Ascending aorta (tissue), 2 donors: ENCODE measurements at regions not wholly inside any gene's neighbourhood (a gene's known extent, or its start where the extent isn't known, plus 50 kb on each side); places are given as distances from the start of the nearest gene placed in this dataset.

Experiments
- DNase-seq, 2 donors: peaks; one replicate each; pipeline ENCODE4 v3.0.0-alpha.2; 2019; ENCODE audit warnings: low spot score in 2 of 2
- H3K27ac ChIP-seq, 2 donors: fragments of 200-600 bp; sonication (generic); one replicate each; pipeline ENCODE4 v1.5.1; 2016 to 2017; ENCODE audit warnings: mild to moderate bottlenecking in 1 of 2
- H3K27me3 ChIP-seq: fragments of 200-600 bp; sonication (generic); one replicate; pipeline ENCODE4 v1.5.1; 2017
- H3K36me3 ChIP-seq, 2 donors: fragments of 200-600 bp; sonication (generic); one replicate each; pipeline ENCODE4 v1.5.1; 2016
- H3K4me1 ChIP-seq, 2 donors: fragments of 200-600 bp; sonication (generic); one replicate each; pipeline ENCODE4 v1.5.1; 2016 to 2017; ENCODE audit warnings: mild to moderate bottlenecking in 1 of 2
- H3K4me3 ChIP-seq, 2 donors: fragments of 200-600 bp; sonication (generic); one replicate each; pipeline ENCODE4 v1.5.1; 2016 to 2017; ENCODE audit warnings: mild to moderate bottlenecking in 1 of 2
- H3K9me3 ChIP-seq, 2 donors: fragments of 200-600 bp; sonication (generic); one replicate each; pipeline ENCODE4 v1.5.1; 2016
- CTCF ChIP-seq, 3 experiments: fragments of 200-600 bp in 2 of 3; fragments of 450-650 bp in 1 of 3; sonication (generic) in 2 of 3; IDR thresholded peaks; one replicate each; pipeline ENCODE4 v1.5.1; 2016 to 2019; ENCODE audit warnings: antibody characterized with exemption in 3 of 3, mild to moderate bottlenecking in 1 of 3, moderate library complexity in 1 of 3
- intact Hi-C: fragments of 100-400 bp; cut with DNase I; formaldehyde crosslinking; loops from one replicate; pipeline ENCODE4 v1.15.1; 2023

GRCh38 chr2:126399001-126399400 lies 257.0 kb upstream of the GYPC start:
- H3K4me3 ChIP-seq, result no peak overlapping the region
- TF ChIP-seq CTCF (IDR thresholded peaks at IDR 0.05), result no peak
- H3K27me3 ChIP-seq, result no peaks in the 10 kb centered on the region
- intact Hi-C loops, result no loop called here
- no peaks in the 10 kb centered on the region for H3K9me3 ChIP-seq
- H3K27ac ChIP-seq, result no peak overlapping the region
- no peaks in the 10 kb centered on the region for H3K36me3 ChIP-seq
- no peak for DNase-seq
- no peaks in the 10 kb centered on the region for H3K4me1 ChIP-seq

- DNase-seq, result no peak
- no peak for TF ChIP-seq CTCF (IDR thresholded peaks at IDR 0.05)
- Histone ChIP-seq H3K9me3 (no peaks in the 10 kb centered on the region), H3K27me3 (no peaks in the 10 kb centered on the region), H3K27ac (no peak overlapping the region), H3K36me3 (no peaks in the 10 kb centered on the region), H3K4me3 (no peak overlapping the region), H3K4me1 (no peaks in the 10 kb centered on the region)
- intact Hi-C loops, result no loop called here
Observed at GRCh38 chr2:126403039-126403628, 252.8 kb upstream of the GYPC start.

- DNase-seq, result no peak
- H3K27me3 ChIP-seq, result no peaks in the 10 kb centered on the region
- H3K4me1 ChIP-seq, result no peaks in the 10 kb centered on the region
- H3K9me3 ChIP-seq, result no peaks in the 10 kb centered on the region
- no peak overlapping the region for H3K27ac ChIP-seq
- intact Hi-C loops, result no loop called here
- no peaks in the 10 kb centered on the region for H3K36me3 ChIP-seq
- no peak for TF ChIP-seq CTCF (IDR thresholded peaks at IDR 0.05)
- no peak overlapping the region for H3K4me3 ChIP-seq
Observed at GRCh38 chr2:126406267-126406666, 249.7 kb upstream of the GYPC start.

- intact Hi-C loops, result no loop called here
- TF ChIP-seq CTCF (IDR thresholded peaks at IDR 0.05), result no peak
- Histone ChIP-seq H3K36me3 (no peaks in the 10 kb centered on the region), H3K4me1 (no peaks in the 10 kb centered on the region), H3K27me3 (no peaks in the 10 kb centered on the region), H3K4me3 (no peak overlapping the region), H3K9me3 (no peaks in the 10 kb centered on the region), H3K27ac (no peak overlapping the region)
- DNase-seq, result no peak
Observed at GRCh38 chr2:126408671-126409070, 247.3 kb upstream of the GYPC start.

GRCh38 chr2:126409850-126410249 lies 246.1 kb upstream of the GYPC start:
- no peak for TF ChIP-seq CTCF (IDR thresholded peaks at IDR 0.05)
- intact Hi-C loops, result no loop called here
- H3K36me3 ChIP-seq, result no peaks in the 10 kb centered on the region
- DNase-seq, result no peak
- no peaks in the 10 kb centered on the region for H3K9me3 ChIP-seq
- no peaks in the 10 kb centered on the region for H3K27me3 ChIP-seq
- no peak overlapping the region for H3K4me3 ChIP-seq
- H3K27ac ChIP-seq, result no peak overlapping the region
- H3K4me1 ChIP-seq, result no peaks in the 10 kb centered on the region

GRCh38 chr2:126413079-126413478 lies 242.9 kb upstream of the GYPC start:
- H3K36me3 ChIP-seq, result no peaks in the 10 kb centered on the region
- H3K27me3 ChIP-seq, result no peaks in the 10 kb centered on the region
- no peak for TF ChIP-seq CTCF (IDR thresholded peaks at IDR 0.05)
- no peaks in the 10 kb centered on the region for H3K4me1 ChIP-seq
- no peak overlapping the region for H3K4me3 ChIP-seq
- intact Hi-C loops, result no loop called here
- H3K9me3 ChIP-seq, result peaks cover 0 to 6% of the 10 kb centered on the region in 2 donors
- H3K27ac ChIP-seq, result no peak overlapping the region
- DNase-seq, result no peak
